MM.1S (cell line): ENCODE measurements at regions not wholly inside any gene's neighbourhood (a gene's known extent, or its start where the extent isn't known, plus 50 kb on each side); places are given as distances from the start of the nearest gene placed in this dataset.
A peak's percentile ranks its signal among the peaks of the same experiment; 100 is the strongest.

Source experiments
- DNase-seq: peaks from one replicate; pipeline ENCODE4 v3.0.0-alpha.2; 2015
- H2AFZ ChIP-seq: fragments of 300-600 bp; sonication (generic); 2 replicates; pipeline ENCODE4 v1.6.0; 2016; ENCODE audit warnings: antibody characterized with exemption, low read length
- H3F3A ChIP-seq: fragments of 300-600 bp; sonication (generic); 2 replicates; pipeline ENCODE4 v1.6.1; 2016; ENCODE audit warnings: mild to moderate bottlenecking, antibody characterized with exemption, low read length, moderate library complexity, mixed read lengths; ENCODE audit not compliant: insufficient read depth
- H3K27ac ChIP-seq: fragments of 300-600 bp; sonication (generic); 2 replicates; pipeline ENCODE4 v1.5.1; 2016; ENCODE audit warnings: mild to moderate bottlenecking, low read length
- H3K27me3 ChIP-seq: fragments of 300-600 bp; sonication (generic); replicated peaks from 2 replicates; pipeline ENCODE4 v1.6.0; 2016; ENCODE audit warnings: low read length; ENCODE audit not compliant: insufficient read depth
- H3K36me3 ChIP-seq: fragments of 300-600 bp; sonication (generic); replicated peaks from 2 replicates; pipeline ENCODE4 v1.6.1; 2016; ENCODE audit warnings: mild to moderate bottlenecking, low read length, mixed read lengths; ENCODE audit not compliant: insufficient read depth
- H3K4me1 ChIP-seq: fragments of 300-600 bp; sonication (generic); 2 replicates; pipeline ENCODE4 v1.6.1; 2016; ENCODE audit warnings: low read length, mixed read lengths
- H3K4me2 ChIP-seq: fragments of 300-600 bp; sonication (generic); 2 replicates; pipeline ENCODE4 v1.6.0; 2016; ENCODE audit warnings: low read depth, low read length
- H3K4me3 ChIP-seq: fragments of 300-600 bp; sonication (generic); 2 replicates; pipeline ENCODE4 v1.5.1; 2016; ENCODE audit warnings: low read length, mixed read lengths
- H3K79me2 ChIP-seq: fragments of 300-600 bp; sonication (generic); 2 replicates; pipeline ENCODE4 v1.6.1; 2016; ENCODE audit warnings: mixed run types, low read length, mixed read lengths
- H3K9ac ChIP-seq: fragments of 300-600 bp; sonication (generic); 2 replicates; pipeline ENCODE4 v1.6.1; 2016; ENCODE audit warnings: low read length, mixed read lengths
- H3K9me2 ChIP-seq: fragments of 300-600 bp; sonication (generic); replicated peaks from 2 replicates; pipeline ENCODE4 v1.6.1; 2016; ENCODE audit warnings: mild to moderate bottlenecking, low read length, mixed read lengths; ENCODE audit not compliant: insufficient read depth
- H3K9me3 ChIP-seq: fragments of 300-600 bp; sonication (generic); replicated peaks from 2 replicates; pipeline ENCODE4 v1.6.1; 2016; ENCODE audit warnings: mild to moderate bottlenecking, low read length, mixed read lengths; ENCODE audit not compliant: insufficient read depth
- H4K20me1 ChIP-seq: fragments of 300-600 bp; sonication (generic); 2 replicates; pipeline ENCODE4 v1.6.1; 2016; ENCODE audit warnings: mild to moderate bottlenecking, low read length, moderate library complexity, mixed read lengths; ENCODE audit not compliant: insufficient read depth
- CTCF ChIP-seq: fragments of 300-600 bp; sonication (generic); IDR thresholded peaks from 2 replicates; pipeline ENCODE4 v1.5.1; 2016; ENCODE audit warnings: antibody characterized with exemption, low read length, mixed read lengths
- EZH2 ChIP-seq: fragments of 300-600 bp; sonication (generic); optimal IDR thresholded peaks from 2 replicates; pipeline ENCODE3; 2017; ENCODE audit warnings: low read depth, mild to moderate bottlenecking, antibody characterized with exemption, low read length, mixed read lengths
- EZH2phosphoT487 ChIP-seq: fragments of 300-600 bp; sonication (generic); IDR thresholded peaks from 2 replicates; pipeline ENCODE4 v1.6.1; 2018; ENCODE audit warnings: antibody characterized with exemption, low read length

DNA sequence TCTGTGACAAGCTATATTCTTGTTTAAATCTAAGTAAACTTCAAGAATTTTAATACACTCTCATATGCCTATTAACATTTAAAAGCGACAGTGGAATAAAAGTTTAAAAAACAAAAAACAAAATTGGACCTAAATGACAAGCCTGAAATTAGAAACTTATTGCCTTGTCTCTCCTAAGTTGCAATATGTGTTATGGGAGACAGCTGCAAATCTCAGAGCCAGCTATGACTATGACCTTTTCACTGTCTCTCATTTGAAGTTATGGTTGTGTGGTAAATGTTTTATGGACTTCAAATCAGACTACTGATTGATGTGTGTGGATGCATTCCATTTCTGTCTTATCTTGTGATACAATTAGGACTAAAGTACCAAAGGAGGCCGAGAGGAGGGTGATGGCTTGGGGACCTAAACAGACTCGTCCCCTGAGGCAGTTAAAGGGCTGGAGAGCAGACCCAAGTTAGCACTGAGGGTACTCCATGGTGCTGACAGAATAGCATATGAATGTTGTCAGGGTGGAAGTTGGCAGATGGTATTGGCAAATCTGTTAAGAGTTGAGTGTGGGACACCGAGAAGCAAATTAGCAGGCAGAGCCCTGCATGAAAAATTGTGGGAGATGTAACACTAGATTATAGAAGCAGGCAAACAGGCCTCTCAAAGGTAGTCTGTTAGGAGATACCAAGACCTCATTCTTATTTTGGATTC, 930.1 kb upstream of the MAN1A1 start:
- TF ChIP-seq EZH2phosphoT487 (no peak), CTCF (no peak), EZH2 (no peak)
- Histone ChIP-seq H3K27ac (no peak overlapping the region), H3K9ac (no peak overlapping the region), H3F3A (no peaks in the 10 kb centered on the region), H3K9me3 (no peaks in the 10 kb centered on the region), H3K4me3 (no peak overlapping the region), H3K4me1 (no peaks in the 10 kb centered on the region), H3K27me3 (no peaks in the 10 kb centered on the region), H3K79me2 (no peaks in the 10 kb centered on the region), H2AFZ (no peak overlapping the region), H3K36me3 (no peaks in the 10 kb centered on the region), H4K20me1 (no peaks in the 10 kb centered on the region), H3K9me2 (no peaks in the 10 kb centered on the region), H3K4me2 (no peak overlapping the region)
- DNase-seq = no peak

DNA sequence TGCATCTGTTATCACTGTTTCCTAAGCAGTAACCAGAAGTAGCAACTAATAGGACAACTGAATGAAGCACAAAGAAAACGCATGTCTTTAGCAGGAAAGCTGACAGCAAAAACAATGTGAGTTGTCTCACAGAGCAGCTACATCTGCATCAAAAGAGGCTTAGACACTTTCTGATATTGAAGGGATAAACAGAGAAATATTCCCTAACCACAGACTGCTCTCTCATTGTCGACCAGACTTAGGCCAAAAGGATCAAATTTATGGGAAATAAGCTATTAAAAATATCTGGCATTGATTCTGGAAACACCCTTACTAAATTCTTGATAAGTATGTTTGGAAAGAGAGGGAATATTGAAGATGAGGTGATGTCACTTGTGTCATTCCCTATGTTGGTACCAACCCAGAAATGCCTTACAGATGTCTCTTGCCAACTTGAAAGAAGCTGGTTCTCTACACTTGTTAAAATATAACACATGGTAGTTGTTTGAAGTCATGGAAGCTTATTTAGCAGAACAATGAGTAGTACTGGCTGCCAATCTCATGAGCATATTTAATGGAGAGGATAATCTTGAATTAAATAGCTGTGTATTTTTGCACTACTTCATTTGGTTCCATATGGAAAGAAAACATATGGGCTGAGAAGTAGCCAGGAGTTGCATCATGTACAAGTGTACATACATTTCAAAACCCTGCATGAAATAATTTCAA, 929.3 kb upstream of the MAN1A1 start:
- no peaks in the 10 kb centered on the region for H4K20me1 ChIP-seq
- H3K9ac ChIP-seq = no peak overlapping the region
- no peaks in the 10 kb centered on the region for H3K9me2 ChIP-seq
- no peaks in the 10 kb centered on the region for H3K27me3 ChIP-seq
- no peaks in the 10 kb centered on the region for H3K79me2 ChIP-seq
- no peak for DNase-seq
- H3K4me1 ChIP-seq = no peaks in the 10 kb centered on the region; the same call in 1 of the 2 replicates
- H3F3A ChIP-seq = no peaks in the 10 kb centered on the region
- H3K9me3 ChIP-seq = no peaks in the 10 kb centered on the region
- no peak overlapping the region for H3K4me3 ChIP-seq
- TF ChIP-seq EZH2phosphoT487 (no peak), CTCF (no peak), EZH2 (no peak)
- H3K36me3 ChIP-seq = no peaks in the 10 kb centered on the region
- H2AFZ ChIP-seq = no peak overlapping the region
- H3K4me2 ChIP-seq = no peak overlapping the region
- no peak overlapping the region for H3K27ac ChIP-seq

GRCh38 chr6:120274547-120274946, 925.0 kb upstream of the MAN1A1 start:
- peak; percentile 29 for DNase-seq
- no peaks in the 10 kb centered on the region for H3K79me2 ChIP-seq
- no peaks in the 10 kb centered on the region; the same call in 1 of the 2 replicates for H3K4me1 ChIP-seq
- no peaks in the 10 kb centered on the region for H3K9me2 ChIP-seq
- H3K27ac ChIP-seq = no peak overlapping the region
- no peak overlapping the region for H2AFZ ChIP-seq
- no peaks in the 10 kb centered on the region for H3K27me3 ChIP-seq
- no peak overlapping the region for H3K9ac ChIP-seq
- H3K36me3 ChIP-seq = no peaks in the 10 kb centered on the region
- H3K9me3 ChIP-seq = no peaks in the 10 kb centered on the region
- no peak overlapping the region for H3K4me3 ChIP-seq
- peak; percentile 20 for TF ChIP-seq CTCF
- TF ChIP-seq EZH2phosphoT487 = no peak
- no peak for TF ChIP-seq EZH2
- H3F3A ChIP-seq = no peaks in the 10 kb centered on the region
- no peaks in the 10 kb centered on the region for H4K20me1 ChIP-seq
- H3K4me2 ChIP-seq = 0 out of 2 replicates have a peak overlapping the region, but pooled peaks have one; percentile 26
